ENCODE measurements at regions not wholly inside any gene's neighbourhood (a gene's known extent, or its start where the extent isn't known, plus 50 kb on each side); places are given as distances from the start of the nearest gene placed in this dataset.

DNA sequence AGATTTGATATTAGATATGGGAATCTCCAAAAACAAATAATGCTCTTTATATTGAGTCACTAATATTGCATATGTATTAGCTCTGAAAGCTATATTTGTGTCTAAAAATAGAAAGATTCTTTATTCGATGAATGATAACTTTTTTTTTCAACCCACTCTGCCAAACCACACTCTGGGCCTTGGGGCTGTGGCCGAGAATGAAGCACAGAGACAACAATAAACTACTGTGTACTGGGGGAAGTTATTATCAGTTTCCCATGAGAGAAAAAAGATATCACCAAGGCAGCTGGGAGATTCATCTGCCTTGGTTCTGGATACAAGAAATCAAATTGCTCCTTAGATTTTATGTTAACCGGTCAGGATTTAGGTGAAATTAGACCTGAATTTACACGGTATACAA is 762.2 kb downstream of the SUCLG1 start:
- POLR2A ChIA-PET = no interaction called here
- TF ChIP-seq, protein P1, sequence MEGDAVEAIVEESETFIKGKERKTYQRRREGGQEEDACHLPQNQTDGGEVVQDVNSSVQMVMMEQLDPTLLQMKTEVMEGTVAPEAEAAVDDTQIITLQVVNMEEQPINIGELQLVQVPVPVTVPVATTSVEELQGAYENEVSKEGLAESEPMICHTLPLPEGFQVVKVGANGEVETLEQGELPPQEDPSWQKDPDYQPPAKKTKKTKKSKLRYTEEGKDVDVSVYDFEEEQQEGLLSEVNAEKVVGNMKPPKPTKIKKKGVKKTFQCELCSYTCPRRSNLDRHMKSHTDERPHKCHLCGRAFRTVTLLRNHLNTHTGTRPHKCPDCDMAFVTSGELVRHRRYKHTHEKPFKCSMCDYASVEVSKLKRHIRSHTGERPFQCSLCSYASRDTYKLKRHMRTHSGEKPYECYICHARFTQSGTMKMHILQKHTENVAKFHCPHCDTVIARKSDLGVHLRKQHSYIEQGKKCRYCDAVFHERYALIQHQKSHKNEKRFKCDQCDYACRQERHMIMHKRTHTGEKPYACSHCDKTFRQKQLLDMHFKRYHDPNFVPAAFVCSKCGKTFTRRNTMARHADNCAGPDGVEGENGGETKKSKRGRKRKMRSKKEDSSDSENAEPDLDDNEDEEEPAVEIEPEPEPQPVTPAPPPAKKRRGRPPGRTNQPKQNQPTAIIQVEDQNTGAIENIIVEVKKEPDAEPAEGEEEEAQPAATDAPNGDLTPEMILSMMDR (IDR thresholded peaks at IDR 0.05) = no peak
- Mint-ChIP-seq H3K36me3 (ENCODE audit: low read depth) (no peaks in the 10 kb centered on the region), H3K4me3 (no peak overlapping the region), H3K4me1 (ENCODE audit: low read depth) (no peaks in the 10 kb centered on the region), H3K27me3 (no peaks in the 10 kb centered on the region), H3K27ac (no peak overlapping the region), H3K9me3 (peaks cover 4% of the 10 kb centered on the region)
- DNase-seq (no peak), ATAC-seq (no peak)
- intact Hi-C loops (cut with micrococcal nuclease) = no loop called here
- CTCF ChIA-PET = no interaction called here

DNA sequence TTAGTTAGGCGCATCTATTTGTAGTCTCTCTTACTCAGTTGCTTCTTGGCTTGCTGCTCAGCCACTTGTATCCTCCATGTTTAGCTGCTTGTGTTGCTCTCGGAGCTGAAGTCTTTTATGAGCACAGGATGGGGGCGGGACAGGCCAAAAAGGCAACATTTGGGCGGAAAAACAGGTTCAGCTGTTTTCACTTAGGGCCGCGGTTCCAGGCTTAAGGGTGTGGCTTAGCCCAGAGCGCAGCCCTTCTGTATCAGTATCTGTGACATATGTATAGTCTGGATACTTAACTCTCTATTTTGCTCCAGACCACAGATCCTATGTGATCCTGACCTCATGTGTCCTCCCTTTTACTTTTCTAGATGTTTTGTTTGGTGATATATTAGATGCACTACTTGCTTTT is 763.5 kb downstream of the SUCLG1 start:
- Mint-ChIP-seq H3K9me3 (peaks cover 4% of the 10 kb centered on the region), H3K36me3 (ENCODE audit: low read depth) (no peaks in the 10 kb centered on the region), H3K27me3 (no peaks in the 10 kb centered on the region), H3K27ac (no peak overlapping the region), H3K4me1 (ENCODE audit: low read depth) (no peaks in the 10 kb centered on the region), H3K4me3 (no peak overlapping the region)
- CTCF ChIA-PET = no interaction called here
- POLR2A ChIA-PET = no interaction called here
- no peak for DNase-seq
- TF ChIP-seq, protein P1 (IDR thresholded peaks at IDR 0.05) = no peak
- ATAC-seq = no peak
- intact Hi-C loops (cut with micrococcal nuclease) = no loop called here

DNA sequence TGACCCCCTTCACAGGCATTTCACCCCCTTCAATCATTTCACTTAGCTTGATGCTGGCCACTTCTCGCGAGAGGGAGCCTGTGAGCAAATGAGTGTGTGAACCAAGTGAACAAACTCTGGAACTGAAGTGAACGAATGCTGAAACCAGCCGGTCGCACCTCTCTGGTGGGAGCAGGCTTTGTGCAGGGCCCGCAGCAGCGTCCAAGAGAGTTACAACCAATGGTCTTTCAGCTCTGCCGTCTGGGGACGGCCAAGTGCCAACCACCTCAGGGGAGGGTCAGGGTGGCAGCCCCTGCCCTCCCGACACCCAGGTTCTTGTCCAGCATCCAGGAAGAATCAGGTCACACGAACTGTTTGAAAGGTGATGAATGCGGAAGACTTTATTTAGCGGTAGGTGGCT is 764.0 kb downstream of the SUCLG1 start:
- TF ChIP-seq, protein P1 (IDR thresholded peaks at IDR 0.05) = no peak
- ChIA-PET CTCF (no interaction called here), POLR2A (no interaction called here)
- Mint-ChIP-seq H3K36me3 (ENCODE audit: low read depth) (no peaks in the 10 kb centered on the region), H3K27me3 (no peaks in the 10 kb centered on the region), H3K4me3 (no peak overlapping the region), H3K9me3 (peaks cover 4% of the 10 kb centered on the region), H3K27ac (no peak overlapping the region), H3K4me1 (ENCODE audit: low read depth) (no peaks in the 10 kb centered on the region)
- intact Hi-C loops (cut with micrococcal nuclease) = no loop called here
- ATAC-seq (no peak), DNase-seq (no peak)

DNA sequence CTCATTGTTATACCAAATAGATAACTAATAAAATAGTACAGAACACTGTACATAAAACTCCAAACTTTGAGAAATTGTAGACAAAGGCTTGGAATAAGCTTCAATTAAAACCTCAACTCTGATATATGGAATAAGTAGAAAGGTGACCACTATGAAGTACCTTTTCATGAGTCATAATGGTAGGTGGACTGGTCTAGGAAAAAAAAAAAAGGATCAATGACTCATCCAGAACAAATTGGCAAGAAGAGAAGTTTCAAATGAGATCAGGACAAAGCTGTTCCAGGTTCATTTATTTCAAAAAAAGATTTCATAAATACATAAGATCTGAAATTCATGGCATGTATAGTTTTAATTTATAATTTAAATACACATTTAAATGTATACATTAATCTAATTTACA is 769.7 kb downstream of the SUCLG1 start:
- no peak overlapping the region for H3K4me3 Mint-ChIP-seq
- intact Hi-C loops (cut with micrococcal nuclease) = no loop called here
- ATAC-seq (no peak), DNase-seq (no peak)
- H3K4me1 Mint-ChIP-seq (ENCODE audit: low read depth) = no peaks in the 10 kb centered on the region
- POLR2A ChIA-PET = no interaction called here
- CTCF ChIA-PET = no interaction called here
- no peaks in the 10 kb centered on the region for H3K36me3 Mint-ChIP-seq (ENCODE audit: low read depth)
- H3K27me3 Mint-ChIP-seq = no peaks in the 10 kb centered on the region
- no peak overlapping the region for H3K27ac Mint-ChIP-seq
- TF ChIP-seq, protein P1 (IDR thresholded peaks at IDR 0.05) = no peak
- H3K9me3 Mint-ChIP-seq = no peaks in the 10 kb centered on the region

DNA sequence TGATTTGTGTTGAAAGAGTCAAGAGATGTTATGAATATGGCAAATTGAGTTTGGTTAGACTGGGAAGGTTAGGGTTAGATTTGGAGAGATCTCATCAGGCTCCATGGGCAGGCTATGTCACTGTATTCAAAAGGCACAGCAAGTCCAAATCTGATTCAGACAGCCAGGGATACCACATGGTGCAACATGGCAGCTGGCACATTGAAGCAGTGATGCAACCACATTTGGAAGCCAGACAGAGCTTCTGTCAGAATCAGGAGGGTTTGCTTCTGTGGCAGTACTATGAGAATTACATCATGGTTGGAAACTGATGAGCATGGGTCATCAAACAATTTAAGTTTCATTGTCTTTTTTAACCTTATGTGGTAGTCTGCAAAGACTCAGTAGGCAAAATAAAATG is 772.2 kb downstream of the SUCLG1 start:
- CTCF ChIA-PET = interaction anchor here (0.6 kb wide), 1 partner anchor 14 kb away, joined by 3 read pairs; no protein-coding TSS in a partner anchor
- no peaks in the 10 kb centered on the region for H3K4me1 Mint-ChIP-seq (ENCODE audit: low read depth)
- H3K27me3 Mint-ChIP-seq = no peaks in the 10 kb centered on the region
- no peak overlapping the region for H3K4me3 Mint-ChIP-seq
- no peak overlapping the region for H3K27ac Mint-ChIP-seq
- intact Hi-C loops (cut with micrococcal nuclease) = no loop called here
- DNase-seq (no peak), ATAC-seq (no peak)
- H3K9me3 Mint-ChIP-seq = no peaks in the 10 kb centered on the region
- H3K36me3 Mint-ChIP-seq (ENCODE audit: low read depth) = no peaks in the 10 kb centered on the region
- POLR2A ChIA-PET = no interaction called here
- TF ChIP-seq, protein P1 (IDR thresholded peaks at IDR 0.05) = no peak

Measured in activated CD8-positive, alpha-beta T cell treated with anti-CD3 and anti-CD28 coated beads for 36 hours (primary cell).